ENCODE measurements at regions not wholly inside any gene's neighbourhood (a gene's known extent, or its start where the extent isn't known, plus 50 kb on each side); places are given as distances from the start of the nearest gene placed in this dataset.

GRCh38 chr9:74407166-74407565, 90.0 kb upstream of the RORB start:
- H3K4me3 ChIP-seq (ENCODE audit: low read length, poor library complexity, severe bottlenecking) = no peak overlapping the region
- no peak for TF ChIP-seq CTCF (conservative IDR thresholded peaks at IDR 0.05; ENCODE audit: low read length)
- no peak for TF ChIP-seq EZH2phosphoT487 (IDR thresholded peaks at IDR 0.05; ENCODE audit: borderline replicate concordance)
- H3K4me1 ChIP-seq (ENCODE audit: insufficient read depth, low read length, poor library complexity, severe bottlenecking) = no peaks in the 10 kb centered on the region
- H3K9me3 ChIP-seq (ENCODE audit: insufficient read depth, low read depth, low read length) = peaks cover 3% of the 10 kb centered on the region; the same call in 1 of the 2 replicates
- no peaks in the 10 kb centered on the region for H3K79me2 ChIP-seq (ENCODE audit: insufficient read depth, low read length)
- no peak overlapping the region for H3K9ac ChIP-seq (ENCODE audit: low read depth, low read length, poor library complexity, severe bottlenecking)
- no peaks in the 10 kb centered on the region for H3K36me3 ChIP-seq (ENCODE audit: insufficient read depth, low read length)
- no peaks in the 10 kb centered on the region for H3K9me2 ChIP-seq (replicated peaks; ENCODE audit: low read depth, low read length)
- no peaks in the 10 kb centered on the region for H3K27me3 ChIP-seq (ENCODE audit: insufficient read depth, low read length, poor library complexity, severe bottlenecking)
- no peak overlapping the region for H3K4me2 ChIP-seq (ENCODE audit: low read depth, low read length, poor library complexity, severe bottlenecking)
- no peaks in the 10 kb centered on the region for H4K20me1 ChIP-seq (ENCODE audit: insufficient read depth, low read length, poor library complexity, severe bottlenecking)
- no peak overlapping the region for H2AFZ ChIP-seq (ENCODE audit: low read length)
- H3F3A ChIP-seq (ENCODE audit: low read depth) = no peaks in the 10 kb centered on the region

GRCh38 chr9:74412236-74412979, 84.7 kb upstream of the RORB start:
- TF ChIP-seq EZH2phosphoT487 (IDR thresholded peaks at IDR 0.05; ENCODE audit: borderline replicate concordance) (no peak), CTCF (conservative IDR thresholded peaks at IDR 0.05; ENCODE audit: low read length) (no peak)
- Histone ChIP-seq H2AFZ (ENCODE audit: low read length) (no peak overlapping the region), H3K4me1 (ENCODE audit: insufficient read depth, low read length, poor library complexity, severe bottlenecking) (no peaks in the 10 kb centered on the region), H3K9me2 (replicated peaks; ENCODE audit: low read depth, low read length) (no peaks in the 10 kb centered on the region), H3F3A (ENCODE audit: low read depth) (no peaks in the 10 kb centered on the region), H3K9ac (ENCODE audit: low read depth, low read length, poor library complexity, severe bottlenecking) (no peak overlapping the region), H4K20me1 (ENCODE audit: insufficient read depth, low read length, poor library complexity, severe bottlenecking) (no peaks in the 10 kb centered on the region), H3K79me2 (ENCODE audit: insufficient read depth, low read length) (no peaks in the 10 kb centered on the region), H3K4me2 (ENCODE audit: low read depth, low read length, poor library complexity, severe bottlenecking) (no peak overlapping the region), H3K27me3 (ENCODE audit: insufficient read depth, low read length, poor library complexity, severe bottlenecking) (no peaks in the 10 kb centered on the region), H3K9me3 (ENCODE audit: insufficient read depth, low read depth, low read length) (no peaks in the 10 kb centered on the region), H3K36me3 (ENCODE audit: insufficient read depth, low read length) (no peaks in the 10 kb centered on the region), H3K4me3 (ENCODE audit: low read length, poor library complexity, severe bottlenecking) (no peak overlapping the region)

GRCh38 chr9:74413876-74414275, 83.3 kb upstream of the RORB start:
- Histone ChIP-seq H3K79me2 (ENCODE audit: insufficient read depth, low read length) (no peaks in the 10 kb centered on the region), H3K36me3 (ENCODE audit: insufficient read depth, low read length) (no peaks in the 10 kb centered on the region), H3K27me3 (ENCODE audit: insufficient read depth, low read length, poor library complexity, severe bottlenecking) (no peaks in the 10 kb centered on the region), H4K20me1 (ENCODE audit: insufficient read depth, low read length, poor library complexity, severe bottlenecking) (no peaks in the 10 kb centered on the region), H3K9me3 (ENCODE audit: insufficient read depth, low read depth, low read length) (no peaks in the 10 kb centered on the region), H3K4me2 (ENCODE audit: low read depth, low read length, poor library complexity, severe bottlenecking) (no peak overlapping the region), H2AFZ (ENCODE audit: low read length) (no peak overlapping the region), H3K9ac (ENCODE audit: low read depth, low read length, poor library complexity, severe bottlenecking) (no peak overlapping the region), H3K9me2 (replicated peaks; ENCODE audit: low read depth, low read length) (no peaks in the 10 kb centered on the region), H3K4me1 (ENCODE audit: insufficient read depth, low read length, poor library complexity, severe bottlenecking) (no peaks in the 10 kb centered on the region), H3K4me3 (ENCODE audit: low read length, poor library complexity, severe bottlenecking) (no peak overlapping the region), H3F3A (ENCODE audit: low read depth) (no peaks in the 10 kb centered on the region)
- no peak for TF ChIP-seq EZH2phosphoT487 (IDR thresholded peaks at IDR 0.05; ENCODE audit: borderline replicate concordance)
- no peak for TF ChIP-seq CTCF (conservative IDR thresholded peaks at IDR 0.05; ENCODE audit: low read length)

Measured in Loucy (cell line).